Urinary bladder (tissue), 3 donors: ENCODE measurements at regions not wholly inside any gene's neighbourhood (a gene's known extent, or its start where the extent isn't known, plus 50 kb on each side); places are given as distances from the start of the nearest gene placed in this dataset.

Experiments
- DNase-seq: peaks from one replicate; pipeline ENCODE4 v3.0.0-alpha.2; 2015; ENCODE audit errors: extremely low spot score
- H3K27ac ChIP-seq: one replicate; pipeline ENCODE4 v1.5.1; 2013; ENCODE audit warnings: low read depth, mild to moderate bottlenecking, moderate library complexity
- H3K36me3 ChIP-seq: one replicate; pipeline ENCODE4 v1.6.1; 2013; ENCODE audit warnings: mild to moderate bottlenecking, moderate library complexity; ENCODE audit not compliant: insufficient read depth
- H3K4me1 ChIP-seq: one replicate; pipeline ENCODE4 v1.6.1; 2013; ENCODE audit warnings: mild to moderate bottlenecking, moderate library complexity; ENCODE audit not compliant: insufficient read depth
- H3K4me3 ChIP-seq: one replicate; pipeline ENCODE4 v1.5.1; 2013; ENCODE audit warnings: low read depth, low read length
- WGBS: extraction: QIAGEN DNeasy Blood & Tissue Kit; methylation state at CpG from one replicate; pipeline ENCODE4 v1.1.7; 2013; 5-methylcytosine and 5-hydroxymethylcytosine counted together
- donor health status: healthy with polysubstance abuse.
- donor health status: healthy.

DNA sequence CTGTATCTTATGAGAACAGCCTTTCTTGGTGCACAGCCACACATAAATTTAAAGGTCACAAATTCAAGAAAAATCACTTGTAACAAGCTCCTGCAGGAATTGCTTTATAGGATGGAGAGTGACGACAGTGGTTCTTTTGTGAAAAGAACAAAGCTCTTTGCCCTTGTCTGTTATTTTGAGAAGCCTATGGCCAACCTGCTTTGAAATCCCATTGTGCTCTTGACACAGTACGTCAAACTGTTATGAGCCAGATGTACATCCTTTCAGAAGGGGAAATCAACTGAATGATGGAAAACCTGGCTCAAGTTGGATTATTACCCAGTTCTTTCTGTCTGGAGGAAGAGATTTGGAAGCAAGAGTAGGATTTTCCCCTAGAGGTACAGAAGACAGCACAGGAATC lies 1454.2 kb downstream of the ARAP2 start:
- no peak overlapping the region for H3K27ac ChIP-seq
- H3K36me3 ChIP-seq, result no peaks in the 10 kb centered on the region
- DNase-seq, result no peak
- WGBS, result 48% methylated on average over 2 of the region's 2 CpGs
- H3K4me3 ChIP-seq, result no peak overlapping the region
- no peaks in the 10 kb centered on the region for H3K4me1 ChIP-seq

DNA sequence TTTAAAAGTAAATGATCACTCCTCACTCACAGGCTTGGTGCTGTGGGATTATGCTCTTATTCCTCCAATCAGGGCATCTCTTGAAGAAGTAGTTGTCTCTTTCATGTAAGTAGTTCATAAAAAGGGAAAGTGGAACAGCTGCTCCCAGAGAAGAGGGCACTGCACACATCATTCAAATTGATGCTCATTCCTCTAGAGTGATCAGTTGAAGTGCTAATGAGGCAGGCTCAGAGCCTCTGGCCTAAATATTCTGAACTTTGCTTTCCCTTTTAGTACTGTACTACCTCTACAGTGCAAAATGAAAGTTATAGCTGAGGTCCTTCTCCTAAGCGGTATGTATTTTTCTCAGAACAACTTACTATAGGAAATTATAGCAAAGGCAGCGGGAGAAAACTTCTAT lies 1453.1 kb downstream of the ARAP2 start:
- Histone ChIP-seq H3K27ac (no peak overlapping the region), H3K36me3 (no peaks in the 10 kb centered on the region), H3K4me3 (no peak overlapping the region), H3K4me1 (no peaks in the 10 kb centered on the region)
- DNase-seq, result no peak
- WGBS, result 84% methylated on average over 2 of the region's 2 CpGs

DNA sequence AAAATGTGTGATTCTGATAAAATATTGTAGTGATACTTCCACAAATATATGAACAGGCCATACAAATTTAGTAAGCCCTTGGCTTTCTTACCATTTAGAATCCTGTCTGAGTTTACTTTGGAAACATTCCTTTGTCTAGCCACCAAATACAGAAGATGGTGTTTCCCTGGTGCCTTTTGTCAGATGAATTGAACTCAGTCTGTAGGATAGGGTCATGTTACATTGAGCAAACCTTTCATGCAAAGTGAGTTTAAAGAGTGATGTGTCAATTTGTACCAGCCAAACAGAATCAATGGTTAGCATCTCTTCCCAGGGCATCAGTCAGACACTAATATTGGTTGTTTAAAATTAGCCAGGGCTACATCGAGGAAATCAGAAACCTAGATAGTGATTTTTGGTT lies 1443.4 kb downstream of the ARAP2 start:
- H3K4me1 ChIP-seq, result no peaks in the 10 kb centered on the region
- no peak for DNase-seq
- 88% methylated on average over 1 of the region's 1 CpG for WGBS
- H3K36me3 ChIP-seq, result no peaks in the 10 kb centered on the region
- no peak overlapping the region for H3K27ac ChIP-seq
- H3K4me3 ChIP-seq, result no peak overlapping the region

DNA sequence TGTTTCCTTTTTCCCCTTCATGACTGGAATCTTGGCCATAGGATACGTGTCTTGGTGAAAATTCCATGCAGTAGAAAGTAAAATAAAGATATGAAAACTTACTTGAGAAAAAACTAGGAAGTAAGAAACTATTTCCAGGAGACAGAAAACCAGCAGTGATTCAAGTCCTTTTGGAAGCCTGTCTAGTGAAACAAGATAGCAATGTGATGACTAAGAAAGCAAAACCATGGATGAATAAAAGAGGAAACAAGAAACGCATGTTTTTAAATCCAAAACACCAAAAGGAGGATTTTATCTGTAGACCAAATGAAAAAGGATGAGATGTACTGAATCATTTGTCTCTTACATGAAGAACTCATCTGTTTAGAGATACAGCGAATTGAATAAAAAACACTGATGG lies 1430.0 kb downstream of the ARAP2 start:
- Histone ChIP-seq H3K36me3 (no peaks in the 10 kb centered on the region), H3K4me1 (no peaks in the 10 kb centered on the region), H3K27ac (no peak overlapping the region), H3K4me3 (no peak overlapping the region)
- no peak for DNase-seq
- WGBS, result 61% methylated on average over 3 of the region's 3 CpGs

DNA sequence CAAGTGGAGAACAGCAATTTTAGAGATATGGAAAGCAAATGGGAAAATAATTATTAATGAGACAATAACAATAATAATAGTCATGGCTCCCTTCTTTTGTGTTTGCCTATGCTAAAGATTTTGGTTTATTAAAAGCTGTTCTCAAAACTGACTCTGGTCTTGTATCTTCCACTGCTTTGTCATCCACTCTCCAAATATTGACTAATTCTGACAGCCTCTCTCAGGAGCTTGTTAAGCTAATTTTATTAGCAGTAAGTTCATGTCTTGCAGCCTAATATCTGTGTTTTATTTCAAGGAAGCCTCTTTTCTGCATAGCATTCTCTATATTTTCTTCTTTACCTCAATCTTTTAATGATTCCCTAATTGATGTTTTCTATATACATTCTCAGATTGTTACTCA lies 1419.8 kb downstream of the ARAP2 start:
- H3K27ac ChIP-seq, result no peak overlapping the region
- H3K4me1 ChIP-seq, result no peaks in the 10 kb centered on the region
- H3K36me3 ChIP-seq, result no peaks in the 10 kb centered on the region
- no peak for DNase-seq
- H3K4me3 ChIP-seq, result no peak overlapping the region

DNA sequence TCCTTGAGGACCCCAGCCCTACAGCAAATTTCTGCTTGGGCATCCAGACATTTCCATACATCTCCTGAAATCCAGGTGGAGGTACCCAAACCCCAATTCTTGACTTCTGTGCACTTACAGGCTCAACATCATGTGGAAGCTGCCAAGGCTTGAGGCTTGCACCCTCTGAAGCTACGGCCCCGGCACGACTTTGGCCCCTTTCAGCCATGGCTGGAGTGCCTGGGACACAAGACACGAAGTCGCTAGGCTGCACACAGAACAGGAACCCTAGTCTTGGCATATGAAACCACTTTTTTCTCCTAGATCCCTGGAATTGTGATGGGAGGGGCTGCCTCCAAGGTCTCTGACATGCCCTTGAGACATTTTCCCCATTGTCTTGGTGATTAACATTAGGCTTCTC lies 1417.7 kb downstream of the ARAP2 start:
- H3K36me3 ChIP-seq, result no peaks in the 10 kb centered on the region
- 94% methylated on average over 5 of the region's 5 CpGs for WGBS
- no peak overlapping the region for H3K27ac ChIP-seq
- no peak for DNase-seq
- no peaks in the 10 kb centered on the region for H3K4me1 ChIP-seq
- no peak overlapping the region for H3K4me3 ChIP-seq

GRCh38 chr4:34845926-34846325 lies 1398.4 kb downstream of the ARAP2 start:
- H3K4me3 ChIP-seq, result no peak overlapping the region
- H3K36me3 ChIP-seq, result no peaks in the 10 kb centered on the region
- H3K27ac ChIP-seq, result no peak overlapping the region
- DNase-seq, result no peak
- H3K4me1 ChIP-seq, result no peaks in the 10 kb centered on the region

GRCh38 chr4:34850421-34850820 lies 1393.9 kb downstream of the ARAP2 start:
- H3K27ac ChIP-seq, result no peak overlapping the region
- no peaks in the 10 kb centered on the region for H3K4me1 ChIP-seq
- no peaks in the 10 kb centered on the region for H3K36me3 ChIP-seq
- H3K4me3 ChIP-seq, result no peak overlapping the region
- WGBS, result 64% methylated on average over 2 of the region's 2 CpGs
- DNase-seq, result no peak

- Histone ChIP-seq H3K4me3 (no peak overlapping the region), H3K4me1 (no peaks in the 10 kb centered on the region), H3K27ac (no peak overlapping the region), H3K36me3 (no peaks in the 10 kb centered on the region)
- no peak for DNase-seq
- 55% methylated on average over 4 of the region's 4 CpGs for WGBS
Measured at GRCh38 chr4:34850968-34851367, 1393.3 kb downstream of the ARAP2 start.

DNA sequence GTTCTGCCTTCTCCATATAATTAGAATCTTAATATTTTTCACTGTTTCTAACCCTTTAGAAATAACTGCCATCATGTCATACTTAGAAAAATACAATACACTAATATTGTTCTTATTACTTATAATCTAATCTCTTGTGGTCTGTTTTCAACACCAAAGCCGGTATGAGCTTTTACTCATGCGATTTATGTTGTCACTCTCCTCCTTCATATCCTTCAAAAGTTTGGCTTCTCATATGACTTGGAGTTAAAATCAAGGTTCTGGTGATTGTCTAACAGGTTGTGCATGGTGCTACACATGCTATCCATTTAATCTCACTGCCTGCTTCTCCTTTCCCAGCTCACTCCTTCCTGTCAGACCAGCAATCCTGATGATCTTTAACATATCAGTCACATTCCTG lies 1392.9 kb downstream of the ARAP2 start:
- H3K27ac ChIP-seq, result no peak overlapping the region
- no peaks in the 10 kb centered on the region for H3K4me1 ChIP-seq
- DNase-seq, result no peak
- H3K4me3 ChIP-seq, result no peak overlapping the region
- H3K36me3 ChIP-seq, result no peaks in the 10 kb centered on the region
- 75% methylated on average over 2 of the region's 2 CpGs for WGBS

DNA sequence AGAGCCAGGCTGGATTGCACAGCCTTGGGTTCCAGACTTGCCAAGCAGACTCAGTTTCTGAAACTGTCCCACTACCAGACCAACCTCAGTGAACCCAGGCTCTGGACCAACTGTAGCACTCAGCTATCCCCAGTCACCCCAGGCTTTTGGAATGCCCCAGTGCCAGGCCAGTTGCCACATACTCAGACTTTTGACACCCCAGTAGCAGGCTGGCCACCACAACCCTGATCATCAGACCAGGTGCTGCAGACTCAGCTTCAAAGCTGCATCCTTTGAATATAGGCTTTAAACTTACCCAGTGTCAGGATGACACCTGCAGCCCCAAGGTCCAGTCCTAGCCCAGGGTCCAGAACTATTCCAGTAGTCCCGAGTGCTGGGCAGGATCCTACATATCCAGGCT lies 1389.9 kb downstream of the ARAP2 start:
- no peak for DNase-seq
- Histone ChIP-seq H3K4me3 (no peak overlapping the region), H3K36me3 (no peaks in the 10 kb centered on the region), H3K27ac (no peak overlapping the region), H3K4me1 (no peaks in the 10 kb centered on the region)
- WGBS, result 72% methylated on average over 1 of the region's 1 CpG

DNA sequence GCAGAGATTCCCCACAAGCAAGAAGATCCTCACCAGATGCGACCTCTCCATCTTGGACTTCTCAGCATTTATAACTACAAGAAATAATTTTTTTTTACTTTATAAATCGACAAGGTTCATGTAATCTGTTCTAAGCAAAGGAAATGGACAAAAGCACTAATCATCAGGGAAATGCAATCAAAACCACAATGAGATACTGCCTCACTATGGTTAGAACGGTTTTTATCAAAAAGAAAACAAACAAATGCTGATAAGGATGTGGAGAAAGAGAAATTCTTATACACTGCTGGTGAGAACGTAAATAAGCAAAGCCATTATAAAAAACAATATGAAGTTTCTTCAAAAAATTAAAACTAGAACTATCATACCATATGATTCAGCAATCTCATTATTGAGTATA lies 1382.6 kb downstream of the ARAP2 start:
- no peak for DNase-seq
- no peak overlapping the region for H3K4me3 ChIP-seq
- no peak overlapping the region for H3K27ac ChIP-seq
- H3K36me3 ChIP-seq, result no peaks in the 10 kb centered on the region
- H3K4me1 ChIP-seq, result no peaks in the 10 kb centered on the region
- WGBS, result 50% methylated on average over 4 of the region's 4 CpGs

- H3K4me1 ChIP-seq, result no peaks in the 10 kb centered on the region
- 54% methylated on average over 2 of the region's 2 CpGs for WGBS
- no peak overlapping the region for H3K4me3 ChIP-seq
- no peak overlapping the region for H3K27ac ChIP-seq
- H3K36me3 ChIP-seq, result no peaks in the 10 kb centered on the region
- DNase-seq, result no peak
Measured at GRCh38 chr4:34878961-34879360, 1365.4 kb downstream of the ARAP2 start.

DNA sequence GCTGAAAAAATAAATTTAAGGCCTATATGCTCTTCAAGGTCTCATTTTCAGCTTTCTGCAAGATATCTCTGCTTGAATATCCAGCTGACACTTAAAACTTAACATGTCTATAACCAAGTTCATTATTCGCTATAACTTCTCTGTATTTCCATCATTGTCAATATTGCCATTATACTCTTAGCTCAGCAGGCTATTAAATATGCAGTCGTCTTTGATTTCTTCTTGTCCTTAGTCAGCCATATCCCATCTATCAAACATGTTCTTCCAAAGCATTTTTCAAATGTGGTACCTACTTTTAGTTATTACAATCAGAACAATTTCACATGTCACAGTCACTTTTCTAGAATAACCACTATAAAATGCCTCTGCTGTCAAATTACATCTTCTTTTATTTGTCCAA lies 1364.1 kb downstream of the ARAP2 start:
- WGBS, result 79% methylated on average over 2 of the region's 2 CpGs
- H3K27ac ChIP-seq, result no peak overlapping the region
- no peaks in the 10 kb centered on the region for H3K36me3 ChIP-seq
- H3K4me1 ChIP-seq, result no peaks in the 10 kb centered on the region
- no peak overlapping the region for H3K4me3 ChIP-seq
- no peak for DNase-seq

DNA sequence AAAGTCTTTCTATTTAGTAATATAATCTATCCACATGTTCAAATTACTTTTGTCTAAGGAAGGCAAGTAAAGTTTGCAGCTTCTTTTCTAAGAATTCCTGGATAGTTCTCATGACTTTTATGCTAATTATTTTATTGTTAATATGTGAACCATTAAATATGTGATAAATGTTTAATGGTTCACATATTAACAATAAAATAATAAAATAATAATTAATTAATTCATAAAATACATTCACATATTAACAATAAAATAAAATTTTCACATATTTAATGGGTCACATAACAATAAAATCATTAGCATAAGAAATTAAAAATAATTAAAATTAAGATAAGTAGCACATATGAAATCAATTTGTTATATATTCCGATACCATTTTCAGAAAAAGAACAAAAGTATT lies 1352.4 kb downstream of the ARAP2 start:
- WGBS, result 97% methylated on average over 1 of the region's 1 CpG
- Histone ChIP-seq H3K36me3 (no peaks in the 10 kb centered on the region), H3K27ac (no peak overlapping the region), H3K4me1 (no peaks in the 10 kb centered on the region), H3K4me3 (no peak overlapping the region)
- DNase-seq, result no peak
